Spleen (tissue), 11 donors: ENCODE measurements at regions not wholly inside any gene's neighbourhood (a gene's known extent, or its start where the extent isn't known, plus 50 kb on each side); places are given as distances from the start of the nearest gene placed in this dataset.

Experiments used
- DNase-seq: peaks from one replicate; pipeline ENCODE4 v3.0.0-alpha.2; 2020
- H3K27ac ChIP-seq, 8 donors: fragments of 200-600 bp; sonication (generic) in 7 of 8; 1 replicate in 4 of 8; 2 replicates in 4 of 8; pipeline versions ENCODE4 v1.5.0 to v1.8.0; 2016 to 2021; ENCODE audit warnings: inconsistent platforms in 4 of 8, mild to moderate bottlenecking in 4 of 8, moderate library complexity in 1 of 8
- H3K27me3 ChIP-seq, 7 donors: fragments of 200-600 bp; sonication (generic) in 6 of 7; replicated peaks in 1 of 7; 1 replicate in 4 of 7; 2 replicates in 3 of 7; pipeline versions ENCODE4 v1.5.0 to v1.8.0; 2016 to 2021; ENCODE audit warnings: inconsistent platforms in 3 of 7, mild to moderate bottlenecking in 1 of 7
- H3K36me3 ChIP-seq, 6 donors: fragments of 200-600 bp; sonication (generic) in 5 of 6; 1 replicate in 4 of 6; 2 replicates in 2 of 6; pipeline versions ENCODE4 v1.5.0 to v1.8.0; 2016 to 2021; ENCODE audit warnings: inconsistent platforms in 2 of 6
- H3K4me1 ChIP-seq, 6 donors: fragments of 200-600 bp; sonication (generic) in 5 of 6; 1 replicate in 3 of 6; 2 replicates in 3 of 6; pipeline versions ENCODE4 v1.5.0 to v1.8.0; 2016 to 2021; ENCODE audit warnings: inconsistent platforms in 3 of 6
- H3K4me3 ChIP-seq, 8 donors: fragments of 200-600 bp; sonication (generic) in 7 of 8; 1 replicate in 4 of 8; 2 replicates in 4 of 8; pipeline versions ENCODE4 v1.5.0 to v1.8.0; 2016 to 2021; ENCODE audit warnings: inconsistent platforms in 4 of 8, mild to moderate bottlenecking in 4 of 8, moderate library complexity in 2 of 8
- H3K9me3 ChIP-seq, 8 donors: fragments of 200-600 bp; sonication (generic) in 7 of 8; 1 replicate in 4 of 8; 2 replicates in 4 of 8; pipeline versions ENCODE4 v1.5.0 to v1.8.0; 2016 to 2021; ENCODE audit warnings: inconsistent platforms in 4 of 8
- CTCF ChIP-seq, 11 experiments: fragments of 200-600 bp in 7 of 11; fragments of 450-650 bp in 4 of 11; sonication (generic) in 4 of 11; IDR thresholded peaks in 8 of 11; conservative IDR thresholded peaks in 3 of 11; 1 replicate in 7 of 11; 2 replicates in 4 of 11; pipeline versions ENCODE4 v1.4.0 to v1.8.0; 2016 to 2021; ENCODE audit warnings: antibody characterized with exemption in 11 of 11, inconsistent platforms in 4 of 11, mild to moderate bottlenecking in 1 of 11
- POLR2A ChIP-seq, 3 donors: fragments of 450-650 bp; IDR thresholded peaks; one replicate each; pipeline ENCODE4 v1.5.1; 2017; ENCODE audit warnings: antibody characterized with exemption in 3 of 3, mild to moderate bottlenecking in 1 of 3
- POLR2AphosphoS5 ChIP-seq, 3 donors: sonication (generic); formaldehyde crosslinking; IDR thresholded peaks; one replicate each; pipeline ENCODE4 v1.5.1; 2017; ENCODE audit warnings: antibody characterized with exemption in 3 of 3
- WGBS, 5 donors: extraction: QIAGEN DNeasy Blood & Tissue Kit in 3 of 5; methylation state at CpG; one replicate each; pipeline versions ENCODE4 v1.1.5 to v1.1.7; 2013 to 2018; 5-methylcytosine and 5-hydroxymethylcytosine counted together
- intact Hi-C: fragments of 100-400 bp; cut with DNase I; formaldehyde crosslinking; loops from one replicate; pipeline ENCODE4 v1.15.0; 2023; ENCODE audit warnings: low total_unique reads
- donor health status: healthy with polysubstance abuse.
- donor health status: DM: no; HTN: no; CAD: no; lungs with moderate emphysema.
- donor health status: DM: no; HTN: no; CAD: no.
- donor health status: Bipolar disorder and iron deficiency.
- donor health status: healthy.
- donor health status: DM: no; HTN: no; CAD: no.
- donor health status: DM: yes; HTN: yes; CAD: no.

- TF ChIP-seq POLR2AphosphoS5 (IDR thresholded peaks at IDR 0.05) (no peak), CTCF (IDR thresholded peaks at IDR 0.05 in 8 of 11, conservative IDR thresholded peaks at IDR 0.05 in 3 of 11) (no peak)
- 86 to 92% (median 90%) methylated on average over 15 of the region's 15 CpGs for WGBS, 5 donors
- intact Hi-C loops: no loop called here
- Histone ChIP-seq H3K27ac (no peak overlapping the region), H3K27me3 (peaks cover 0 to 53% (median 9%) of the 10 kb centered on the region in 7 donors), H3K4me1 (no peaks in the 10 kb centered on the region), H3K9me3 (no peaks in the 10 kb centered on the region), H3K4me3 (no peak overlapping the region), H3K36me3 (no peaks in the 10 kb centered on the region)
- DNase-seq: peak; percentile 68
These were observed 220.8 kb downstream of the ERMARD start for GRCh38 chr6:169972101-169972651.

DNA sequence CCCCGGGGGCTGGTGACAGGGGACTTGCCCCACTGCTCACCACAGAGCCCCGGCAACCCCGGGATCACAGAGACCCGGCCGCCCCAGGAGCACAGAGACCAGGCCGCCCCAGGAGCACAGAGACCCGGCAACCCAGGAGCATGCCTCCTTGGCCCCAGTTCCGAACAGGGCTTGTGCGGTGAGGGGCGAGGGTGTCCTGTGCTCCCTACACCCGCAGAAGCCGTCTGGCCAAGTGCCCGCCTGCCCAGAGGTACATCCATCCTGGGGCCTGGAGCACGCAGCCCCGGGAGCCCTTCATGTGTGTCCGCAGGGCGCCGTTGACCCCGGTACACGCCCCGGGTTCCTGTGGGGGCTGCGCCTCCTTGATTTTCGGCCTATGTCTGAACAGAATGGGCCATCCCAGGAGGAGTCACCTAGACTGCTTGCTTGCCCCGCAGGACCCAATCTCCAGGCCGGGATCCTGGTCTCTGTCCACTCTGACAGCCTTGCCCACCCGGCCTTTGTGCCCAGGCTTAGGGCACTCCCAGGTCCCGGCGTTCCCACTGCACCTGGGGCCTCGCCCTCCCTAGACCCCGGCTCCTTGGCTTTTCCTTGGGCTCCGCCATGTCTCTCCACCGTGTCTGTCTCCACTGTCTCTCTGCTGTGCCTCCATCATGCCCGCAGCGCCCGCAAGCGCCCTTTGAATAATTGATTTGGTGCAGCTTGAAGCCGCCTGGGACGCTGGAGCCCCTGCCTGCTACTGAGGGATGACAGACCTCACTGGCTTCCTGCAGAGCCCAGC is 219.8 kb downstream of the ERMARD start:
- DNase-seq: peak; percentile 73
- no peaks in the 10 kb centered on the region for H3K36me3 ChIP-seq
- no peaks in the 10 kb centered on the region for H3K4me1 ChIP-seq
- 88 to 95% (median 90%) methylated on average over 24 to 38 of the region's 38 CpGs for WGBS, 5 donors
- H3K27me3 ChIP-seq: peaks cover 0 to 44% (median 5%) of the 10 kb centered on the region in 7 donors
- no peak overlapping the region for H3K4me3 ChIP-seq
- no peak overlapping the region for H3K27ac ChIP-seq
- intact Hi-C loops: no loop called here
- no peak for TF ChIP-seq POLR2A (IDR thresholded peaks at IDR 0.05)
- TF ChIP-seq POLR2AphosphoS5 (IDR thresholded peaks at IDR 0.05): no peak
- no peak for TF ChIP-seq CTCF (IDR thresholded peaks at IDR 0.05 in 8 of 11, conservative IDR thresholded peaks at IDR 0.05 in 3 of 11)
- H3K9me3 ChIP-seq: no peaks in the 10 kb centered on the region

DNA sequence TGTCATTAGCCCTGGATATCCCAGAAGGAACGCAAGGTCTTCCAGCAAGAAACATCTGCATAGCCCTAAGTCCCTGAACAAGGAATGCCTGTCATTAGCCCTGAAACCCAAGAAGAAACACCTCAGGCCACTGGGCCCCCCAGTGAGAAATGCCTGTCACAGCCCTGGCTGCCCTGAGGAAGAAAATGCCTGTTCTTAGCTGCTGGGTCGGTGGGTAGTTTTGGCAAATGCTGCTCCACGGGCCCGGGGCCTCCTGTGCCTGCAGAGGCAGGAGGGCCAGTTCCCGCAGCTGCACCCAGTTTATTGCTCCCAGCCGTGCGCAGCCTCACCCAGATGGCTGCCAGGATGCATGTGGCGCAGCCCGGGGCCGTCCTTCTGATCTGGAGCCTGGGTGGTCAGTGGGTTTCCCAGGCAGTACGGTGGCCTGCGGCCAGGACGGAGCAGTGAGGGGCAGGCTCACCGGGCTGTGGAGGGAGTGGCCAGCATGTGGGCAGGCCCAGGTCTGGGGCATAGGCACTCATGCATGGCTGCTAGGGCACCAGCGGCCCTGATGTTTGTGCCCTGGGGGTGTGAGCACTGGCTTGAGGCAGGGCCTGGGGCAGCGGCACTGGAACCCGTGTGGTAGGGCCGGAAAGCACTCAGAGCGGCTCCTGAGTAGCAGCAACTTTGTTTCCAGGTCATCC is 219.0 kb downstream of the ERMARD start:
- DNase-seq: peak; percentile 74
- Histone ChIP-seq H3K9me3 (no peaks in the 10 kb centered on the region), H3K27me3 (peaks cover 0 to 36% (median 5%) of the 10 kb centered on the region in 7 donors), H3K36me3 (no peaks in the 10 kb centered on the region), H3K4me1 (no peaks in the 10 kb centered on the region), H3K4me3 (no peak overlapping the region), H3K27ac (no peak overlapping the region)
- WGBS, 5 donors: 88 to 94% (median 93%) methylated on average over 6 to 19 of the region's 19 CpGs
- TF ChIP-seq POLR2AphosphoS5 (IDR thresholded peaks at IDR 0.05) (no peak), CTCF (IDR thresholded peaks at IDR 0.05 in 8 of 11, conservative IDR thresholded peaks at IDR 0.05 in 3 of 11) (no peak), POLR2A (IDR thresholded peaks at IDR 0.05) (no peak)
- intact Hi-C loops: no loop called here
